ENCODE measurements at regions not wholly inside any gene's neighbourhood (a gene's known extent, or its start where the extent isn't known, plus 50 kb on each side); places are given as distances from the start of the nearest gene placed in this dataset.

DNA sequence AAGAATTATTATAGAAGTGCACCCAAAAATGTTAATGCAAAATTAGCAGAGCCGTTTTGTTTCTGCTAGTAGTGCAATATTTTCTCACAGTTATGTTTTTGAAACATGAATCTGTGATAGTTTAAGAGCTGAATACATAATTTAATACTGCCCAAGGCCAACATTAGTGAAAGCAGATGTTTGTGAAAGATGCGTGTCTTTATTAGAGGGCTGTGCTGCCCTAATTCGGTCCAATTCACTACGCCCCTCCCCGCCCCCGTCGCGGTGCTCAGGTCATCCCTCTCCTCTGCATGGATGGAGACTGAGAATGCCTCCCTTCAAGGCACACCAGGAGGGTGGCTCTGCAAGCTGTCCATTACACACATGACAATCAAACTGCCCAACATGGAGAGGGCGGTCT, 172.0 kb downstream of the TEX36 start:
- Histone ChIP-seq H3K9ac (ENCODE audit: low read length) (no peak overlapping the region), H3K4me1 (ENCODE audit: insufficient read depth, low read length) (no peaks in the 10 kb centered on the region), H3K9me3 (ENCODE audit: low read length) (no peaks in the 10 kb centered on the region), H3K27me3 (ENCODE audit: control insufficient read depth in 1 of 2, insufficient read depth in 2 of 2, low read length in 2 of 2) (no peaks in the 10 kb centered on the region), H3K36me3 (ENCODE audit: insufficient read depth, low read length) (no peaks in the 10 kb centered on the region), H3K4me3 (ENCODE audit: low read depth in 1 of 2, low read length in 2 of 2) (no peak overlapping the region), H3K27ac (ENCODE audit: low read depth, low read length) (no peak overlapping the region)

DNA sequence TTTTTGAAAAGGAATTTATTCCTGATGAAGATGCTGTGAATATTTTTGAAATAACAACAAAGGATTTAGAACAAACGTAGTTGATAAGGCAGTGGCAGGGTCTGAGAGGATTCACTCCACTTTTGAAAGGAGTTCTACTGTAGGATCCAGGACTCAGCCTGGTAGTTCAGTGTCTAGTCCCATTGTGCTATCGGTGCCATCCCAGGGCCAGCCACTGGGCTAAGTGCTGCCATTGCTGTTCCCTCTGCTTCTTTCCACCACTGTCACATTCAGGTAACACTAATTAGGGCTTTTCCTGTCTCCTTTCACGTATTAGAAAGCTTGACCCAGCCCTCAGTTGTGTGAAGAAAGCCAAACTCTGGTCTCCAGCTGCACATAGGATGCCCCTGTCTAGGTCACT, 177.3 kb downstream of the TEX36 start:
- Histone ChIP-seq H3K27me3 (ENCODE audit: control insufficient read depth in 1 of 2, insufficient read depth in 2 of 2, low read length in 2 of 2) (no peaks in the 10 kb centered on the region), H3K9me3 (ENCODE audit: low read length) (no peaks in the 10 kb centered on the region), H3K4me1 (ENCODE audit: insufficient read depth, low read length) (no peaks in the 10 kb centered on the region), H3K9ac (ENCODE audit: low read length) (no peak overlapping the region), H3K36me3 (ENCODE audit: insufficient read depth, low read length) (no peaks in the 10 kb centered on the region), H3K27ac (ENCODE audit: low read depth, low read length) (no peak overlapping the region), H3K4me3 (ENCODE audit: low read depth in 1 of 2, low read length in 2 of 2) (no peak overlapping the region)

- no peak overlapping the region for H3K27ac ChIP-seq (ENCODE audit: low read depth, low read length)
- no peak overlapping the region for H3K4me3 ChIP-seq (ENCODE audit: low read depth in 1 of 2, low read length in 2 of 2)
- no peaks in the 10 kb centered on the region for H3K4me1 ChIP-seq (ENCODE audit: insufficient read depth, low read length)
- no peaks in the 10 kb centered on the region for H3K27me3 ChIP-seq (ENCODE audit: control insufficient read depth in 1 of 2, insufficient read depth in 2 of 2, low read length in 2 of 2)
- H3K9ac ChIP-seq (ENCODE audit: low read length), result no peak overlapping the region
- H3K36me3 ChIP-seq (ENCODE audit: insufficient read depth, low read length), result no peaks in the 10 kb centered on the region
- no peaks in the 10 kb centered on the region for H3K9me3 ChIP-seq (ENCODE audit: low read length)
These were observed 180.7 kb downstream of the TEX36 start for GRCh38 chr10:125502276-125502675.

DNA sequence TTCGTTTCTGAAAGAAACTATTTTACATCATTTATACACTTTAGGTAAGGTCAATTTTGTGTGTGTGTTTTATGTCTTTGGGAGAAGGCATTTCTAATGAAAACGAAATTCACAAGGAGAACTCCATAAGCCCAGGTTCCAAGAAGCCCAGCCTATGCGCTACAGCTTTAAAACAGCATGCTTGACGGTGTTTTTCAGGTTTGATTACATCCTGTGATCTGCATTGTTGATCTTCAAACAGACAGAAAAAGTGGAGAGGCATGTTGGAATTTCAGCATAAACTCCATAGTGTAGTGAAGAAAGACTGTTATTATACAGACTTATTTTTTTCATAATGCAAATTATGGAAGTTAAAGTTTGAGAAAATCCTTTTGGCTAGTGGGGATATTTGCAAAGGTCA, 187.6 kb downstream of the TEX36 start:
- H3K9me3 ChIP-seq (ENCODE audit: low read length), result no peaks in the 10 kb centered on the region
- no peaks in the 10 kb centered on the region for H3K36me3 ChIP-seq (ENCODE audit: insufficient read depth, low read length)

GRCh38 chr10:125494651-125495239, 188.2 kb downstream of the TEX36 start:
- no peaks in the 10 kb centered on the region for H3K36me3 ChIP-seq (ENCODE audit: insufficient read depth, low read length)
- H3K27me3 ChIP-seq (ENCODE audit: control insufficient read depth in 1 of 2, insufficient read depth in 2 of 2, low read length in 2 of 2), result no peaks in the 10 kb centered on the region
- no peaks in the 10 kb centered on the region for H3K4me1 ChIP-seq (ENCODE audit: insufficient read depth, low read length)
- H3K4me3 ChIP-seq (ENCODE audit: low read depth in 1 of 2, low read length in 2 of 2), result no peak overlapping the region
- no peak overlapping the region for H3K27ac ChIP-seq (ENCODE audit: low read depth, low read length)
- H3K9ac ChIP-seq (ENCODE audit: low read length), result no peak overlapping the region
- H3K9me3 ChIP-seq (ENCODE audit: low read length), result no peaks in the 10 kb centered on the region

More for the DNA sequence above, 187.6 kb downstream of the TEX36 start:
- H3K27ac ChIP-seq (ENCODE audit: low read depth, low read length), result no peak overlapping the region
- H3K9ac ChIP-seq (ENCODE audit: low read length), result no peak overlapping the region
- no peaks in the 10 kb centered on the region for H3K4me1 ChIP-seq (ENCODE audit: insufficient read depth, low read length)
- H3K27me3 ChIP-seq (ENCODE audit: control insufficient read depth in 1 of 2, insufficient read depth in 2 of 2, low read length in 2 of 2), result no peaks in the 10 kb centered on the region
- H3K4me3 ChIP-seq (ENCODE audit: low read depth in 1 of 2, low read length in 2 of 2), result no peak overlapping the region

DNA sequence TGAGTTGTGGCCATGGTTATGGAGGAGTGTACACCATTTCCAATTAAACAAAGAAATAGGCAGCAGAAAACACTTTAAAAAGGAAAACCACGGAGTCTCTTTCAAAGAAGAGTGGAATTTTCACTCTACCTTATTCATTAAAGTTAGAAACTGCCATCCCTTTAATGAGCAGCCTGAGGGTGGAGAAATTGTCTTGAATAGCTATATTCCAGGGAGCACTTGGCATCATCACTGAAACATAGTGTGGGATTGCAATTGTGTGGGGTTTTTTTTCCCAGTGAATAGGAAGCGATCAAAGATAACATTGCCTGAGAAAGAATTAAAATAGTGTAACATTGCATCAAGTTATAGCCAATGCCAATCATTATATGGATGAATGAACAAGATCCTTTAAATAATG, 191.6 kb downstream of the TEX36 start:
- no peak overlapping the region for H3K9ac ChIP-seq (ENCODE audit: low read length)
- H3K9me3 ChIP-seq (ENCODE audit: low read length), result no peaks in the 10 kb centered on the region
- no peaks in the 10 kb centered on the region for H3K36me3 ChIP-seq (ENCODE audit: insufficient read depth, low read length)
- no peak overlapping the region for H3K4me3 ChIP-seq (ENCODE audit: low read depth in 1 of 2, low read length in 2 of 2)
- no peak overlapping the region for H3K27ac ChIP-seq (ENCODE audit: low read depth, low read length)
- no peaks in the 10 kb centered on the region for H3K27me3 ChIP-seq (ENCODE audit: control insufficient read depth in 1 of 2, insufficient read depth in 2 of 2, low read length in 2 of 2)
- no peaks in the 10 kb centered on the region for H3K4me1 ChIP-seq (ENCODE audit: insufficient read depth, low read length)

- H3K9ac ChIP-seq (ENCODE audit: low read length), result no peak overlapping the region
- H3K9me3 ChIP-seq (ENCODE audit: low read length), result no peaks in the 10 kb centered on the region
- no peak overlapping the region for H3K4me3 ChIP-seq (ENCODE audit: low read depth in 1 of 2, low read length in 2 of 2)
- no peak overlapping the region for H3K27ac ChIP-seq (ENCODE audit: low read depth, low read length)
- no peaks in the 10 kb centered on the region for H3K36me3 ChIP-seq (ENCODE audit: insufficient read depth, low read length)
- H3K4me1 ChIP-seq (ENCODE audit: insufficient read depth, low read length), result no peaks in the 10 kb centered on the region
- no peaks in the 10 kb centered on the region for H3K27me3 ChIP-seq (ENCODE audit: control insufficient read depth in 1 of 2, insufficient read depth in 2 of 2, low read length in 2 of 2)
These were observed 193.2 kb downstream of the TEX36 start for GRCh38 chr10:125489731-125490130.

GRCh38 chr10:125485665-125486064, 197.3 kb downstream of the TEX36 start:
- H3K27ac ChIP-seq (ENCODE audit: low read depth, low read length), result no peak overlapping the region
- H3K27me3 ChIP-seq (ENCODE audit: control insufficient read depth in 1 of 2, insufficient read depth in 2 of 2, low read length in 2 of 2), result no peaks in the 10 kb centered on the region

GRCh38 chr10:125484035-125484732, 198.8 kb downstream of the TEX36 start:
- Histone ChIP-seq H3K9ac (ENCODE audit: low read length) (no peak overlapping the region), H3K4me3 (ENCODE audit: low read depth in 1 of 2, low read length in 2 of 2) (no peak overlapping the region), H3K9me3 (ENCODE audit: low read length) (no peaks in the 10 kb centered on the region), H3K36me3 (ENCODE audit: insufficient read depth, low read length) (no peaks in the 10 kb centered on the region), H3K27me3 (ENCODE audit: control insufficient read depth in 1 of 2, insufficient read depth in 2 of 2, low read length in 2 of 2) (no peaks in the 10 kb centered on the region), H3K4me1 (ENCODE audit: insufficient read depth, low read length) (no peaks in the 10 kb centered on the region), H3K27ac (ENCODE audit: low read depth, low read length) (no peak overlapping the region)

More at GRCh38 chr10:125485665-125486064, 197.3 kb downstream of the TEX36 start:
- Histone ChIP-seq H3K4me3 (ENCODE audit: low read depth in 1 of 2, low read length in 2 of 2) (no peak overlapping the region), H3K36me3 (ENCODE audit: insufficient read depth, low read length) (no peaks in the 10 kb centered on the region), H3K9ac (ENCODE audit: low read length) (no peak overlapping the region), H3K9me3 (ENCODE audit: low read length) (no peaks in the 10 kb centered on the region), H3K4me1 (ENCODE audit: insufficient read depth, low read length) (no peaks in the 10 kb centered on the region)

- Histone ChIP-seq H3K9me3 (ENCODE audit: low read length) (no peaks in the 10 kb centered on the region), H3K4me1 (ENCODE audit: insufficient read depth, low read length) (no peaks in the 10 kb centered on the region), H3K36me3 (ENCODE audit: insufficient read depth, low read length) (no peaks in the 10 kb centered on the region), H3K4me3 (ENCODE audit: low read depth in 1 of 2, low read length in 2 of 2) (no peak overlapping the region), H3K27me3 (ENCODE audit: control insufficient read depth in 1 of 2, insufficient read depth in 2 of 2, low read length in 2 of 2) (no peaks in the 10 kb centered on the region), H3K27ac (ENCODE audit: low read depth, low read length) (no peak overlapping the region), H3K9ac (ENCODE audit: low read length) (no peak overlapping the region)
These were observed 200.3 kb downstream of the TEX36 start for GRCh38 chr10:125482637-125483036.

- H3K9me3 ChIP-seq (ENCODE audit: low read length), result no peaks in the 10 kb centered on the region
- no peaks in the 10 kb centered on the region for H3K36me3 ChIP-seq (ENCODE audit: insufficient read depth, low read length)
- H3K27ac ChIP-seq (ENCODE audit: low read depth, low read length), result no peak overlapping the region
- no peak overlapping the region for H3K9ac ChIP-seq (ENCODE audit: low read length)
- H3K4me1 ChIP-seq (ENCODE audit: insufficient read depth, low read length), result no peaks in the 10 kb centered on the region
- no peak overlapping the region for H3K4me3 ChIP-seq (ENCODE audit: low read depth in 1 of 2, low read length in 2 of 2)
- no peaks in the 10 kb centered on the region for H3K27me3 ChIP-seq (ENCODE audit: control insufficient read depth in 1 of 2, insufficient read depth in 2 of 2, low read length in 2 of 2)
These were observed 200.9 kb downstream of the TEX36 start for GRCh38 chr10:125482108-125482507.

DNA sequence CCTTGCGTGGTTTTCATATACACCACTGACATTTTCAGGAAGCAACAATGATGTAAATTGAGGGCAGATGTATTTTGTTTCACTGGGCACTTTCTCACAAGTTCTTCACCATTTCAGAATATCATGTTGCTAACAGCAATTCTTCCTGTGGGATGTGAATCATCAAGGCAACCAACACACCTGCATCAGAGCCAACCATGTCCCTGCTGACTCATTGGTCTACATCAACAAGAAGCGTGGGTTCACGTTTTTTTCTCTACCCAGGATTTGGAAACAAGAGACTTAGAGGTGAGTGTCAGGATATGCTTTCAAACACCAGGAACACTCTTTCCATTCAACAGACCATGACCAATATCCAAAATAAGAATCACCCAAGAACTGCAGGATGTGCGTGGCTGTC, 203.9 kb downstream of the TEX36 start:
- H3K4me1 ChIP-seq (ENCODE audit: insufficient read depth, low read length), result no peaks in the 10 kb centered on the region
- no peak overlapping the region for H3K4me3 ChIP-seq (ENCODE audit: low read depth in 1 of 2, low read length in 2 of 2)
- no peaks in the 10 kb centered on the region for H3K9me3 ChIP-seq (ENCODE audit: low read length)
- no peak overlapping the region for H3K9ac ChIP-seq (ENCODE audit: low read length)
- H3K27ac ChIP-seq (ENCODE audit: low read depth, low read length), result no peak overlapping the region
- no peaks in the 10 kb centered on the region for H3K36me3 ChIP-seq (ENCODE audit: insufficient read depth, low read length)
- no peaks in the 10 kb centered on the region for H3K27me3 ChIP-seq (ENCODE audit: control insufficient read depth in 1 of 2, insufficient read depth in 2 of 2, low read length in 2 of 2)

Measured in muscle layer of colon (tissue), 2 donors.